ENCODE measurements at regions not wholly inside any gene's neighbourhood (a gene's known extent, or its start where the extent isn't known, plus 50 kb on each side); places are given as distances from the start of the nearest gene placed in this dataset.

DNA sequence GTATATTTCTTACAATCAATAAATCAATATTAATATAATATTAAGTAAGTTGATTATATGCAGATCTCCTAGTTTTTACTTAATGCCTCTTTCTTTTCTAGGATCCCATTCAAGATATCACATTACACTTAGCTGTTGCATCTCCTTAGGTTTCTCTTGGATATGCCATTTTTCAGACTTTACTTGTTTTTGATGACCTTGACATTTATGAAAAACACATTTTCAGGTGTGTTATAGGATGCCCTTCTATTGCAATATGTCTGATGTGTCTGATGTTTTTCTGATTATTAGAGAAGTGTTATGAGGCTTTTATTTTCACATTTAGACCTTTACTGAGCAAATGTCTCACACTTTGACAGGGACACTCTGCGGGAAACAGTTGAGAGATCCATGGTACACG, 933.6 kb upstream of the CNTNAP5 start:
- DNase-seq (ENCODE audit: low read depth in 4 of 4, low spot score in 2 of 4): no peak

DNA sequence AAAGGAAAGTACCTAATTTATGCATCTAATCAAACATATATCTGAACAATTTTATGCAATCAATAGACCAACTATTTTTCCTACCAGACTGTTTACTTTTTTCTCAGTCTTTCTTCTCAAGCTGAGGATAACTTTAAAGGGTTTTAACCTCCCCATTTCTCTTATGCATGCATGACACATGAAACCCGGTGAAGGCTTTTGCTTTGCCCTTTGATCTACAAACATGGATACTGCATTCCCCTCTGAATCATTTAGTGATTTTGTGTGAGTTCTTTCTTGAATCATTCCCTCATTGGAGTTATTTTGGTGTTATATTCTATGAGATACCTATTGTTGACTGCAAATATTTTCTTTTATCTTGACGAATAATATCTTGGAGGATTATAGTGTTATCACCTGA, 931.9 kb upstream of the CNTNAP5 start:
- DNase-seq (ENCODE audit: low read depth in 4 of 4, low spot score in 2 of 4): no peak

DNA sequence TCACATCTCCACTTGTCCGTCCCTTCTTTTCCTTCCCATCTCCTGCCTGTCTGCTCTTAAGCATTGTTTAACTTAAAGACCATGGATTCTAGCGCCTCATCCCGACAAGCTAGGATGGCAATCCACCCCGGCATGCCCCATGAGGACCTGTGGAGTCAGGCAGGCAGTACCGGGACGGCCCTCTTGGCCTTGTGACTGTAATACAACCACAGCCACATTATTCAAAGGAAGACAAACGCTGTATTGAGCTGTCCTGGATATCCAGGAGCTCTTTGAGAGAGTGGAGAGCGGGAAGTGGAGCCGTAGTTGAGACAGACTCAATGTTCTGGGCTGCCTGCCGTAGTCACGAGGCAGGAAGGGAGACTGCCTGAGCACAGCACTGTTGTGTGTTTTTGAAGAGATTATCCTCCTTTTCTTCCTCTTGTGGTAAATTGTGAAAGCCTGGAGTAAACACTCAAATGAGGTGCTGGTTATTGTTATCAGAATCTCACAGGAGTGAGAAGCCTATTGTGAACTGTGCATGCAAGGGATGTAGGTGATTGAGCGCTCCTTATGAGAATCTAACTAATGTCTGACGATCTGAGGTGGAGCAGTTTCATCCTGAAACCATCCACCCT, 929.8 kb upstream of the CNTNAP5 start:
- DNase-seq (ENCODE audit: low read depth in 4 of 4, low spot score in 2 of 4): no peak

DNA sequence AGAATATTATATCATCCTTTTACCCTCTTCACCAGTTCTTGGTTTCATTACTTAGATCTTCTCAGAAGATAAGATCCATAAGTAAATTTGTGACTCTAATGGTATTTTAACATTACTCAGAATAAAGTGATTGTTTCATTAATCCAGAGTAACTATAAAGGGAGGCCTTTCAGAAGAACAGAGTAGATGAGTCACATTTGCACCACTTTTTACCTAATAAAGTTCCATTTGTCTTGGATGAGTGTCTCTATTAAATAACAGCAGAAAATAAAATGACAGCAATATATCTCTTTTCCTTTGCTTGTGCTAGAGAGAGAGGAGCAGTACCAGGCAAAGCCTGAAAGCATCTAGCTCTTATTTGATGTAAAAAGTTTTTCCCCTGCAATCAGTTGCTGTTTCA, 926.5 kb upstream of the CNTNAP5 start:
- no peak for DNase-seq (ENCODE audit: low read depth in 4 of 4, low spot score in 2 of 4)

DNA sequence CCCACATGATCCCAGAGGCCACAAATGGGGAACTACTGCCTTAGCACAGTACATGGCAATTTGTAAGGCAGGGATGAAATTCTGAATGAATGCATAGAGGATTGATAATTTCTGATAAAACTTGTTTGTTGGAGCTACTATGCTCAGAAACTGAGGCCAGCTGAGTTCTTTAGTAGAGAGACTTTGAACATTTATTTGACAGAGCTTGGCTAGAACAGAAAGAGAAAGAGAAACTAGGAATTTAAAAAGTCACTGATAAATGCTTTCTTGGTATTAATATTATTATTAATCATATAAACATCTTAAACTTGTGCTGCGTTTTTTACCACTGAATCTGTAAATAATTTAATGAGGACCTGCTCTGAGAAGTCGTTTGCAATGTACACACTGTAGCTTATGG, 923.7 kb upstream of the CNTNAP5 start:
- no peak for DNase-seq (ENCODE audit: low read depth in 4 of 4, low spot score in 2 of 4)

DNA sequence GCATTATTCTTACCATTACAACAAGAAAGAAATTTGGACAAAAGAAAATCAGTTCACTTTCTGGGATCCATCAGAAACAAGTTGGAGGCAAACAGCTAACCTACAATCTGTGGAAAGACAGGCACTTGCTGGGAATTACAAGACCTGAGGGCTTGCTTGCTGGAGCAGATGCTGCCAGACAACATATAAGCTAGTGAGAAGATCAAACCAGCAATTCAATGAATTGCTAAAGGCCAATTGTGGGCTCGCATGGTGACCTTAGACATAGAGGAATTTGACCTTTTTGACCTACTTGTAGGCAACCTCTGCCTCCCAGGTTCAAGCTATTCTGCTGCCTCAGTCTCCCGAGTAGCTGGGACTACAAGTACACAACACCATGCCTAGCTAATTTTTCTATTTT, 921.2 kb upstream of the CNTNAP5 start:
- DNase-seq (ENCODE audit: low read depth in 4 of 4, low spot score in 2 of 4): no peak

DNA sequence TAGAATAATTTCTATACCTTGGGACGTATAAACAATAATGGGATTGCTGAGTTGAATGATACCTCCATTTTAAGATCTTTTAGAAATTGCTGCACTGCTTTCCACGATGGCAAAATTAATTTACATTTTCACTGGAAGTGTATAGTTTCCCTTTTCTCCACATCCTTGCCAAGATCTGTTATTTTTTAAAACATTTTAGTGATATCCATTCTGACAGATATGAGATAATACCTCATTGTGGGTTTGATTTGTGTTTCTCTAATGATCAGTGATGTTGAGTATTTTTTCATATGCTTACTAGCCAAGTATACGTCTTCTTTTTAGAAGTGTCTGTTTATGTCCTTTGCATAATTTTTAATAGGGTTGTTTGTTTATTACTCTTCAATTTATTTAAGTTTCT, 908.5 kb upstream of the CNTNAP5 start:
- DNase-seq (ENCODE audit: low read depth in 4 of 4, low spot score in 2 of 4): no peak

DNA sequence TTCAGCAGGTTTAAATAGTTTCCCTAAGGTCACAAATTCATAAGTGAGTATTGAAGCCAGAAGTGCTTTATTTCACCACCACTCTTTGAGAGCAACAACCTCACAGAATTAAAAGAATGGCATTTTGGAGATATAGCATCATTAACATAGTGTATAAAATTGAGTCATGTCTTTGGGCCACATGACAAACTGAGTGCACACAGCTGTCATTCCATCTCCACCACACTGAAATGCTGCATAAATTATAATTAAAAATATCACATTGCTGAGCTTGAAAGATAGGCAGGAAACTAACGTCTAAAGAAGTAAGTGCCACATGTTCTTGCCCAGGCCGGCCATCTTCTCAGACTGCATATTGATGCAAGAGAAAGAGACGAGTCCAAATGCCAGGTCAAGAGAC, 897.9 kb upstream of the CNTNAP5 start:
- no peak for DNase-seq (ENCODE audit: low read depth in 4 of 4, low spot score in 2 of 4)

DNA sequence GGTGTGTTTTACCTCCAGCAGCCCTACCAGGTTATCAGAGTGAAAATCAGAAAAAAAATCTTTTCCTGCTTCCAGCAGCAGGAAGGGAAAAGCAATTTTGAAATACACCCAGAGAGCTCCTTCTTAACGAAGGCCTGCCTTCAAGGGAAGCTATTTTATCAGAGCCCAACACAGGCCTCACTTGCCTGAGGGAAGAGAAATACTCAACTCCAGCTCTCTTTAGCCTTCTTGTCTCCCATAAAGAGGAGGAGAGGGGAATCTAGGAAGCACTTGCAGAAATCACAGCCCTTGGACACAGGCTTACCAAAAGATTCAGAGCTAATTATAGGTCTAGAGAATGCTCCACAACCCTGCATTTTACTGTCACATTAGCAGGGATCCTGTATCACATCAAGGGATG, 896.1 kb upstream of the CNTNAP5 start:
- no peak for DNase-seq (ENCODE audit: low read depth in 4 of 4, low spot score in 2 of 4)

DNA sequence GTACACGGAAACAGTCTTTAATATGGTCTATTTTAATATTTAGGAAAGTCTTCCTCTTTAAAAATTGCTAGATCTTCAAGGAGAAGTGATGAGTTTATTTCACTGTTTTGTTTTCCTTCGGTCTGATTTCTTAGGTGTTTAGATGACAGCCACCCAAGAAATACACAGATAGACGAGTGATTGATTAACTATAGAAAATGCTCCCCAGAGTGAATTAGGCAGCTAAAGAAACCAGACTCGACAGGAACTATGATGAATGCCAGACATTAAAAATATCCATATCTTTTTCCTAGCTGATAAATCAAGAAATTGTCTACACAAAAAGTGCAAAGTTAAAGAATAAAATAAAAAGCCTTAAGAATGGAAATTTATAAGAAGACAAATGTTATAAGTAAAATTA, 888.7 kb upstream of the CNTNAP5 start:
- no peak for DNase-seq (ENCODE audit: low read depth in 4 of 4, low spot score in 2 of 4)

DNA sequence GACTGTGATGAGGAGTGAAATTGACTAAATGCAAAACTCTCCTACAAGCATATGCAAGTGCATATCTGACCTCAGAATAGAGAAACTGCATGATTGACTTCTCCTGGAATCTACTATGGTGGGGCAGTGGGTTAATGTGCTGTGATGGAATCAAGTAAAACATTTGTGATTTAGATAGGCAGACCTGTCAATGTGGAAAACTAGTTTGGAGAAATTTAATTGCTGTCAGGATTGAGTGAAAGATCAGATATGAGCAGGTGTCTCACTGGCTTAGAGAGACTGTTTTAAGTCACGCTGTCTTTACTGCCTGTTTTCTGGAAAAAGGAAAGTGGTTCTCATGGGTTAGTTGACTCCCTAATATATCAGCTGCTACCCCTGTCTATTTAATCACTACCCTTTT, 881.0 kb upstream of the CNTNAP5 start:
- DNase-seq (ENCODE audit: low read depth in 4 of 4, low spot score in 2 of 4): no peak

DNA sequence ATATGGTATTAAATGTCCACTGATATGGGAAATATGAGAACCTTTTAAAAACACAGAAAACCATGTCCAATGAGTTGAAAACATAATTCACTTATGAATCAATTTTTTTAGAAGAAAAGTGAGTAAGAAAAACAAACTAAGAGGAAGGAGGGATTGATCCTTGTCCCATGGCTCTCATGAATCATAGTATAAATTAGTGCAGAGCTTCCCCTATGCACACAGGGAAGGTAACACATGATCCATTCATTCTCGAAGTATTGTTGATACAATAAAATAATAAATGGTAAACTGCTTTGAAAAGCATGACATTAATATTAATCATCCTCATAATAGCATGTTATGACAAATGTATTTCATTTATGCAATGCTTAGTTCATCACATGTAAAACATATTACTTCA, 872.0 kb upstream of the CNTNAP5 start:
- DNase-seq (ENCODE audit: low read depth in 4 of 4, low spot score in 2 of 4): no peak

DNA sequence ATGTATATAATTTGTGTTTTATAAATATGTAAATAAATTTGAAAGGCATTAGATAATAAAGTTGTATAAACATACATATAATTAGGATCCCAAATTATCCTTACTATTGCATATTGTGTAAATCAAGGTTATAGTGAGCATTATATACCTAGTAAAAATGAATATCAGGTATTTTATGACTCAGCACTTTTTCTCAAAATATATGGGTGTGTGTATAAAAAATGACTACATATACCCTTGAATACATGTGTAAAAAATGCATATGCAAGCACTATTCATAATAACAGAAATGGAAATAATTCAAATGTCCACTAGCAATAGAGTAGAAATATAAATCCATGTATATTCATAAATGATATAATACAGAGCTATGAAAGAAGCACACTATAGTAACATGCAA, 870.9 kb upstream of the CNTNAP5 start:
- DNase-seq (ENCODE audit: low read depth in 4 of 4, low spot score in 2 of 4): no peak

DNA sequence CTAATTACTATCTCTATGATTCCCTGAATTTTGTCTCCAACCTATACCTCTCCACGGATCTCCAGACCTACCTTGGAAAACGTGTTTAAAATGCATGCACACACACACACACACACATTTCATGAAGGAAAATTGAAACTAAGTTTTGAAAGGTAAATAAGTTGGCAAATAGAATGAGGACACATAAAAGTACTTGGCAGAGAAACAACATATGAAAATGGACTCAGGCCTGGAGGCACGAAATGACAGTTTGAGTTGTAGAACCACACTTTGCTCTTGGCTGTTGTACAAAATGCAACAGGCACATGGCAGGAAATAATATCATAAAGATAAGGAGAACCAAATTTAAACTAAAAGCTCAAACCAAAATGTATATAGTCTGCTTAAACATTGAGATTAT, 868.1 kb upstream of the CNTNAP5 start:
- no peak for DNase-seq (ENCODE audit: low read depth in 4 of 4, low spot score in 2 of 4)

DNA sequence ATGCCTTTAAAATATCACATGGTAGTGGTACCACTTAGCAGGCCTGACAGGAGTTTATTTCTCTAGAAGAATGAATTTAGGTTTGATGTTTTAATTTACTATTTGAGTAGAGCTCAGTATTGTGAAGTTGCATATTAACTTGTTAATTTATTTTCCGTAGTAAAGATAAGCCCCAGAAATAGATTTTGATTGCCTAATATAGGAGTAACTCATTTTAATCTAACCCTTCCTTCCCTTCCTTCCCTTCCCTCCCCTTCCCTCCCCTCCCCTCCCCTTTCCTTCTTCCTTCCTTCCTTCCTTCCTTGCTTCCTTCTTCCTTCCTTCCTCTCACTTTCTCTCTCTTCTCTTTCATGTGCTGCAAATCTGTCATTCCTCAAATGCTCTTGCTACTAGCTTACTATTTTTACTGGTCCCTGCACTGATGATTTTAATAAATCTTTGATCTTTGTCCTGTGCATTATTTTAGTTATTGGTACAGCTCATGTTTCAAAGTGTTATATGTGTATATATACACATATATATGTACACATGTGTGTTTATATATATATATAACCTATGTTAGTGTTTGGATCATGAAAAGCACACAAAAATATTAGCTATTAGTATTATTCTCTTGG, 862.6 kb upstream of the CNTNAP5 start:
- no peak for DNase-seq (ENCODE audit: low read depth in 4 of 4, low spot score in 2 of 4)

DNA sequence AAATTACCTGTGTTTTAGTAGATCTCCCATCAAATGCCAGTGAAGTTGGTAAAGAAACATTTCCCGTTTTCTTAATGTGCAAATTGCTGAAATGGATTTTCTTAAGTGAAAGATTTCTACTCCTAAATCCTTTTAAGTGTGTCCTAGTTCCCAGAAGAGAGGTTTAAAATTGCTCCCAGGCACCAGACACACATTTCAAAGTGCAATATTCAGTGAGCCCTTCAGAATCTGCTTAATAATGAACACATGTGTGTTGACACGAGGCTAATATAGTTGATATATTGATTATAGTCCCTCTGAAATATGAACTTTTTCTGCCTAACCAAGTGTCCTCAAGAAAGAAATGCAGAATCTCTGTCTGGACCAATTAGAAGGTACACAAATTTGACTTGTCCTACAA, 861.7 kb upstream of the CNTNAP5 start:
- no peak for DNase-seq (ENCODE audit: low read depth in 4 of 4, low spot score in 2 of 4)

DNA sequence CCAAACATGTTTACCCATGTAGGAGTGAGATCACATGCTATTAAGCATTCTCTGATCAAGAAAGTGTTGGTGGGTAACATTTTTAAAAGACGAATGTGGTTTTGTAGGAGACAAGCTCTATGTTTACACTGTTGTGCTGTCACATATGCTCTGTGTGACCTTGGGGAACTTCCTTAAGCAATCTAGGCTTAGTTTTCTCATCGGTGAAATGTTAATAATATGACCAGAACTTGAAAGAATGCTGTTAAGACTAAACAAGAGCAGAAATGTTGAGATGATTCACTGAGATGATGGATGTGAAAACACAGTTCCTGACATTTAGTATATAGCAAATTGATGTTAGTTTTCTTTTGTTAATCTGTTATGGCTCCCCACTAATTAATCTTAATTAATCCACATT, 860.9 kb upstream of the CNTNAP5 start:
- no peak for DNase-seq (ENCODE audit: low read depth in 4 of 4, low spot score in 2 of 4)

DNA sequence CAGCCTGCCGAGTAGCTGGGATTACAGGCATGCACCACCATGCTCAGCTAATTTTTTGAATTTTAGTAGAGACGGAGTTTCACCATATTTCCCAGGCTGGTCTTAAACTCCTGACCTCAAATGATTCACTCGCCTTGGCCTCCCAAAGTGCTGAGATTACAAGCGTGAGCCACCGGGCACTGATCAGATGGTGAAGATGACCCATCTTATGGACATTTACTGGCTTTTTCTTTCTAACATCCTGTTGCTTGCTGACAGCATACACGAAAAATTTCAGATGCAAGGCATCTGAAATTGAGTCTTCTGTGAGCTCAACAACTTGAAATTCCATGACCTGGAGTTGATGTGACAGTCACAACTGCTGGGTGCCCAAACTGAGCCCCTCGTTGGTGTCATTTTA, 859.5 kb upstream of the CNTNAP5 start:
- no peak for DNase-seq (ENCODE audit: low read depth in 4 of 4, low spot score in 2 of 4)

DNA sequence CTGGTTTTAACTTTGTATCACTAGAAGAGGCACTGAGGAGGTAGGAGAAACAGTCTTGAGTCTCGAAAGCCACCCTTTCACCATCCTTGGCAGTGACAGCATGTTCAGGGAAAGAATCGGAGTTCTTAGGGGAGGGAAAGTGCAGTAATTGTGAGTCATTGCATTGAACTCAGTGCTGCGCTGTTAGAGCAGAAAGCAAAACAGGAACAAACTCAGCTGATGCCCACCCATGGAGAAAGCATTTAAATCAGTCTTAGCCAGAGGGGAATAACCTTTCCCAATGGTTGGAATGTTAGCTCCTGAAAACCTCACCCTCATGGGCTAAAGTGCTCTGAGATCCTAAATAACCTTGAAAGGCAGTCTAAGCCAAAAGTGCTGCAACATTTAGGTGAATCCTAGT, 845.6 kb upstream of the CNTNAP5 start:
- DNase-seq (ENCODE audit: low read depth in 4 of 4, low spot score in 2 of 4): no peak

DNA sequence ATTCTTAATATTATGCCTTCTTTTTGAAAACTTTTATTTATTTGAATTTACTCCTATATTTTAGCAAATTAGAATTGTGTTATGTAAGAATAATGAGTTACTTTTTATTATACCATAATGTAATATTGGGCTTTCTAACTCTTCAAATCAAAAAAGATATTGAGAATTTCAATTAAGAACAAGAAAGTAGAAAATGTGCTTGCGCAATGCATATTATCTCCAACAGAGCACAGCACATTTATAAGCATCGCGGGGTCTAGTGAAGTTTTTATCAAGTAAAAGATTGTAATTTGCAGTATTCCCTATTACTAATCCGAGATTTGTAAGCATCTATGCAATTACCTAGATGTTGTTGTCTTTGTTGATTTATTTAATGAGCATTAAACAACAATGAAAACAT, 829.1 kb upstream of the CNTNAP5 start:
- DNase-seq (ENCODE audit: low read depth in 4 of 4, low spot score in 2 of 4): no peak

DNA sequence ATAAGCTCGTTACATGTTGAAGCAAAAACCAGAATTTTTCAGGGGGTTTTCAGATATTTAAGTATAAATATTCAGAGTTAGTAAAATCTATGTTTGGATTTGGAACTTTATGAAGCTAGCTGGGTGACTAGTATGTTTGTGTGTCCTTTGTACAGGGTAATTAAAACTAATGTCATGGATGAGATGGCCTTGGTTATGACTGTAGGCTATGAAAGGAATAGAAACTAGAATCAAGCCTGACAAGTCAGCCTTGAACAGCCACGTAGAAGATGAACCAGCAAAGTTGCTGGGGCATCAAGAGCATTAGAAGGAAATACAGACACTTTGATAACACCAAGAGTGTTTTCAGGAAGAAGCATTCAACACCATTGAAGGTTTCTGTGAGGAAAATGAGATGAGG, 825.1 kb upstream of the CNTNAP5 start:
- no peak for DNase-seq (ENCODE audit: low read depth in 4 of 4, low spot score in 2 of 4)

DNA sequence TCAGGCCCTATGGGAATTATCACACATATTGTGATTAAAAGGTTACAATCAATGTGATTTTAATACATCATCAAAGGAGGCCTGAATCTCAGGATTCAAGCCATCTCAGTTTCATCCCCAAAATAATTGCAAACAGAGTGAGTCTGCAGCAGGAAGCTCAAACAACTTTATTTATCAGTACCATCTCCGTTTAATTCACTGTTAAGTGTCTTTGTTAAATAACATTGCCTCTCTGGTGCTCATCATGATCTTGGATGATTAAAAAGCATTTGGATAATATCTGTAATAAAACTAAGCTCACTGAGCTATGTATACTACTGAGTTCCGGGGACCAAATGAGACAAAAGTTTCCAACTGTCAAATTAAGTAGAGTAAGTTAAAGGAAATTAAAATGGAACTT, 817.8 kb upstream of the CNTNAP5 start:
- no peak for DNase-seq (ENCODE audit: low read depth in 4 of 4, low spot score in 2 of 4)

DNA sequence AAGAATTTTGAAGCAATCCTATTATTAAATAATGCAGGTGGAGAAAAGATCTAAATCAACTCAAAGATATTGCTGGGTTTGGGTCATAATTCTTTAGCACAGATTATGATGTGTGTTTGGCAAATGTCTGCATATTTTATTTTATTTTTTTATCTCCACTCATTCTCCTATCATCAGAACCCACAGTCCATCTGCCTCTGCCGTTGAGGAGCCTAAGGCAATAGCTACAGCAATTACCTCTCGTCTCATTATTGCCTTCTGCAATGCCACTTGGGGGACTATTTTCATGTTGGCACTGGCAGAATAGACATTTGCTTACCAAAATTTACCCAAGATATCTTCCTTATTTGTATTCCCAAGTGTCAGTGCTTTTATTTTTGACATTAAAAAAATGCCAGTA, 815.9 kb upstream of the CNTNAP5 start:
- no peak for DNase-seq (ENCODE audit: low read depth in 4 of 4, low spot score in 2 of 4)
